Tibial nerve (tissue), 4 donors: ENCODE measurements at regions not wholly inside any gene's neighbourhood (a gene's known extent, or its start where the extent isn't known, plus 50 kb on each side); places are given as distances from the start of the nearest gene placed in this dataset.

Experiments used
- CTCF ChIP-seq, 5 experiments: fragments of 200-600 bp in 3 of 5; fragments of 450-650 bp in 2 of 5; sonication (generic) in 3 of 5; IDR thresholded peaks; one replicate each; pipeline ENCODE4 v1.5.1; 2016 to 2019; ENCODE audit warnings: antibody characterized with exemption in 5 of 5, mild to moderate bottlenecking in 3 of 5, moderate library complexity in 2 of 5
- EP300 ChIP-seq, 2 donors: sonication (generic); formaldehyde crosslinking; IDR thresholded peaks; one replicate each; pipeline ENCODE4 v1.6.1; 2017; ENCODE audit warnings: antibody characterized with exemption in 2 of 2, mild to moderate bottlenecking in 1 of 2

GRCh38 chr7:156038345-156038744 lies 226.1 kb upstream of the SHH start:
- TF ChIP-seq CTCF (IDR thresholded peaks at IDR 0.05) (no peak), EP300 (IDR thresholded peaks at IDR 0.05) (no peak)
